Prostate gland (tissue), 2 donors: ENCODE measurements at regions not wholly inside any gene's neighbourhood (a gene's known extent, or its start where the extent isn't known, plus 50 kb on each side); places are given as distances from the start of the nearest gene placed in this dataset.

Experiments used
- DNase-seq: peaks from one replicate; pipeline ENCODE4 v3.0.0-alpha.2; 2019; ENCODE audit warnings: low spot score
- H3K27ac ChIP-seq, 2 donors: fragments of 200-600 bp; sonication (generic); 2 replicates each; pipeline ENCODE4 v1.5.1; 2017 to 2019
- H3K27me3 ChIP-seq: fragments of 200-600 bp; sonication (generic); replicated peaks from 2 replicates; pipeline ENCODE4 v1.5.1; 2019; ENCODE audit not compliant: insufficient read depth
- H3K36me3 ChIP-seq, 2 donors: fragments of 200-600 bp; sonication (generic); 1 replicate in 1 of 2; 2 replicates in 1 of 2; pipeline versions ENCODE4 v1.5.1 to v1.8.1; 2017 to 2019
- H3K4me1 ChIP-seq: fragments of 200-600 bp; sonication (generic); replicated peaks from 2 replicates; pipeline ENCODE4 v1.5.1; 2019
- H3K4me3 ChIP-seq, 2 donors: fragments of 200-600 bp; sonication (generic); 2 replicates each; pipeline ENCODE4 v1.5.1; 2017 to 2019
- H3K9me3 ChIP-seq: fragments of 200-600 bp; sonication (generic); 2 replicates; pipeline ENCODE4 v1.5.1; 2017
- CTCF ChIP-seq, 4 experiments: fragments of 200-600 bp in 2 of 4; fragments of 450-650 bp in 2 of 4; sonication (generic) in 2 of 4; IDR thresholded peaks; 1 replicate in 3 of 4; 2 replicates in 1 of 4; pipeline ENCODE4 v1.5.1; 2016 to 2019; ENCODE audit warnings: antibody characterized with exemption in 4 of 4, mild to moderate bottlenecking in 2 of 4, moderate library complexity in 2 of 4
- POLR2A ChIP-seq: fragments of 450-650 bp; IDR thresholded peaks from one replicate; pipeline ENCODE4 v1.6.1; 2016; ENCODE audit warnings: antibody characterized with exemption, mild to moderate bottlenecking
- POLR2AphosphoS5 ChIP-seq: sonication (generic); formaldehyde crosslinking; IDR thresholded peaks from one replicate; pipeline ENCODE4 v1.6.1; 2017; ENCODE audit warnings: antibody characterized with exemption
- WGBS: methylation state at CpG from one replicate; pipeline ENCODE4 v1.1.5; 2018; 5-methylcytosine and 5-hydroxymethylcytosine counted together
- intact Hi-C: fragments of 100-400 bp; cut with DNase I; formaldehyde crosslinking; loops from one replicate; pipeline ENCODE4 v1.14.2; 2022

GRCh38 chr2:45285311-45285710 is 276.1 kb upstream of the SIX2 start:
- no peak overlapping the region for H3K4me3 ChIP-seq
- 85% methylated on average over 5 of the region's 5 CpGs for WGBS
- no peak for TF ChIP-seq POLR2A
- no peak for TF ChIP-seq CTCF (IDR thresholded peaks at IDR 0.05)
- no peak for TF ChIP-seq POLR2AphosphoS5
- H3K27me3 ChIP-seq: no peaks in the 10 kb centered on the region
- DNase-seq: no peak
- H3K4me1 ChIP-seq: no peaks in the 10 kb centered on the region
- H3K36me3 ChIP-seq: no peaks in the 10 kb centered on the region
- H3K9me3 ChIP-seq: no peaks in the 10 kb centered on the region
- intact Hi-C loops: no loop called here
- no peak overlapping the region for H3K27ac ChIP-seq

GRCh38 chr2:45284621-45284995 is 275.4 kb upstream of the SIX2 start:
- no peak for DNase-seq
- WGBS: 83% methylated on average over 2 of the region's 2 CpGs
- Histone ChIP-seq H3K4me1 (no peaks in the 10 kb centered on the region), H3K36me3 (no peaks in the 10 kb centered on the region), H3K9me3 (no peaks in the 10 kb centered on the region), H3K27ac (no peak overlapping the region), H3K4me3 (no peak overlapping the region), H3K27me3 (no peaks in the 10 kb centered on the region)
- intact Hi-C loops: no loop called here
- TF ChIP-seq CTCF (IDR thresholded peaks at IDR 0.05) (no peak), POLR2A (no peak), POLR2AphosphoS5 (no peak)

GRCh38 chr2:45283764-45284620 is 274.7 kb upstream of the SIX2 start:
- TF ChIP-seq POLR2A (no peak), POLR2AphosphoS5 (no peak), CTCF (IDR thresholded peaks at IDR 0.05) (no peak)
- intact Hi-C loops: no loop called here
- H3K27ac ChIP-seq: no peak overlapping the region
- no peak for DNase-seq
- H3K4me3 ChIP-seq: no peak overlapping the region
- no peaks in the 10 kb centered on the region for H3K27me3 ChIP-seq
- WGBS: 74% methylated on average over 10 of the region's 10 CpGs
- no peaks in the 10 kb centered on the region for H3K4me1 ChIP-seq
- no peaks in the 10 kb centered on the region for H3K36me3 ChIP-seq
- H3K9me3 ChIP-seq: no peaks in the 10 kb centered on the region

- 100% methylated on average over 2 of the region's 2 CpGs for WGBS
- Histone ChIP-seq H3K9me3 (no peaks in the 10 kb centered on the region), H3K27ac (no peak overlapping the region), H3K36me3 (no peaks in the 10 kb centered on the region), H3K27me3 (no peaks in the 10 kb centered on the region), H3K4me3 (no peak overlapping the region), H3K4me1 (no peaks in the 10 kb centered on the region)
- intact Hi-C loops: no loop called here
- no peak for DNase-seq
- TF ChIP-seq CTCF (IDR thresholded peaks at IDR 0.05) (no peak), POLR2AphosphoS5 (no peak), POLR2A (no peak)
Measured at GRCh38 chr2:45282646-45283045, 273.4 kb upstream of the SIX2 start.

GRCh38 chr2:45281311-45281710 is 272.1 kb upstream of the SIX2 start:
- no peak overlapping the region for H3K27ac ChIP-seq
- intact Hi-C loops: no loop called here
- no peaks in the 10 kb centered on the region for H3K27me3 ChIP-seq
- no peaks in the 10 kb centered on the region for H3K36me3 ChIP-seq
- WGBS: 88% methylated on average over 7 of the region's 7 CpGs
- H3K9me3 ChIP-seq: no peaks in the 10 kb centered on the region
- no peak for TF ChIP-seq CTCF (IDR thresholded peaks at IDR 0.05)
- TF ChIP-seq POLR2A: no peak
- TF ChIP-seq POLR2AphosphoS5: no peak
- no peaks in the 10 kb centered on the region for H3K4me1 ChIP-seq
- DNase-seq: no peak
- H3K4me3 ChIP-seq: no peak overlapping the region
